ENCODE measurements at regions not wholly inside any gene's neighbourhood (a gene's known extent, or its start where the extent isn't known, plus 50 kb on each side); places are given as distances from the start of the nearest gene placed in this dataset.

DNA sequence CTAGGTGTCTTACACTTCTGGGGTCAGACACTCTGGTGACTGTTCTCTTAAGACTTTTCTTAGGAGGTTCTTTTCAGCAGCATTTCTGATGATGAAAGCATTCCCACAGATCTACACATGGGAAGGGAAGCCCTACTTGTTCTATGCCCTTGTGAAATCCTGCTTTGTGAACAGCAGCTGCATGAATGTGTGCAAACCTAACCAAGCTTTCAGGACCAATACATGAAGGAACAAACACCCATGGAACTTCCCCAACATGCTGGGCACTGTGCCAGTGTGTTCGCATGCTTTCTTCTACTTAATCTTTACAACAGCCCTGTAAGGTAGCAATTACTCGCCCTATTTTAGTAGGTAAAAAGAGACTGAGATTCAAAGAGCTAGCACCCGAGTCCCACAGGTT, 439.9 kb upstream of the KLF4 start:
- H3K27me3 ChIP-seq (ENCODE audit: control insufficient read depth, insufficient read depth, low read length), result no peaks in the 10 kb centered on the region
- no peak overlapping the region for H3K4me2 ChIP-seq (ENCODE audit: low read length)
- no peaks in the 10 kb centered on the region for H3K36me3 ChIP-seq (ENCODE audit: insufficient read depth, low read length)
- peaks cover 16% of the 10 kb centered on the region for H3K4me1 ChIP-seq (ENCODE audit: control insufficient read depth, insufficient read depth, low read length)
- H3K9ac ChIP-seq (ENCODE audit: low read depth, low read length), result no peak overlapping the region
- no peak overlapping the region for H3K4me3 ChIP-seq (ENCODE audit: low read length)
- H3K9me3 ChIP-seq (replicated peaks; ENCODE audit: low read length), result no peaks in the 10 kb centered on the region

DNA sequence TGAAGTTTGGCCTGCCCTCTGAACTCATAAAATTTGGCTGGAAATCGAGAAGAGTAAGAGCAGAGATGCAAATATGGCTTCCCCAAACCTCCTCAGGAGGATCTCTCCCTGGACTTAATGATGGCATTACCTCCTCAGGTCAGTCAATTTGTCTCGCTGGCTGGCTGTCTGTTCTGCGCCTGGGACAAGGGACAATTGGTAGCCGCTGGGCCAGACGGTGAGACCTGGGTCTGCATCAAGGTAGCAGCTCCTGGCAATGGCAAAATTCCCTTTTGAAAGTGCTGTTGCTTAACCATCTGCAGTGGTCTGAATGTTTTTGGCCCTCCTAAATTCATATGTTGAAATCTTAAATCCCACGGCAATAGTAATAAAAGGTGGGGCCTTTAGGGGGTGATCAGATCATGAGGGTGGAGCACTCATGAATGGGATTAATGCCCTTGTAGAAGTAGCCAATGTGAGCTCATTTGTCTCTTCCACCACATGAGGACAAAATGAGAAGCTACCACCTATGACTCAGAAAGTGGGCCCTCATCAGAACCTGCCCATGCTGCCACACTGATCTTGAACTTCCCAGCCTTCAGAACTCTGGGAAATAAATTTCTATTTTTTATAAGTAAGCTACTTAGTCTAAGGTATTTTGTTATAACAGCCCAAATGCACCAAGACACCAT, 439.3 kb upstream of the KLF4 start:
- Histone ChIP-seq H3K4me3 (ENCODE audit: low read length) (no peak overlapping the region), H3K4me1 (ENCODE audit: control insufficient read depth, insufficient read depth, low read length) (peaks cover 16% of the 10 kb centered on the region), H3K9me3 (replicated peaks; ENCODE audit: low read length) (no peaks in the 10 kb centered on the region), H3K27me3 (ENCODE audit: control insufficient read depth, insufficient read depth, low read length) (no peaks in the 10 kb centered on the region), H3K36me3 (ENCODE audit: insufficient read depth, low read length) (no peaks in the 10 kb centered on the region), H3K4me2 (ENCODE audit: low read length) (no peak overlapping the region), H3K9ac (ENCODE audit: low read depth, low read length) (no peak overlapping the region)

DNA sequence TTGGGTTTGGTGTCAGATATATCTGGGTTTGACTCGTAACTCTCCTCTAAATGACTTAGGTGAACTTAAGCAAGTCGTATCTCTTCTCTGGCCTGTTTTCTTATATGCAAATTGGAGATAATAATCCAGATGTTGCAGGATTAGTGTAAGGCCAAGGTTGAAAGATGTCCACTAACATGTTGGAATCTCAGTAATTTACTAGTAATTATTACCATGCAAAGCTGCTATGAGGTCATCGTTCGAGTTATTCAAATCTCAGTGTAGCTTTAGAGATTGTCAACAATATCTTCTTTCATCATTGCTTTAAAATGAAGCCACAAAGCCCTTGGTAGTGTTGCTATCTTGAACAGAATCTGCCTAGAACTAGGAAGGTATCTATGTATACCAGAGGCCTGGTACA, 437.7 kb upstream of the KLF4 start:
- Histone ChIP-seq H3K4me1 (ENCODE audit: control insufficient read depth, insufficient read depth, low read length) (peaks cover 2% of the 10 kb centered on the region), H3K9ac (ENCODE audit: low read depth, low read length) (no peak overlapping the region), H3K27me3 (ENCODE audit: control insufficient read depth, insufficient read depth, low read length) (no peaks in the 10 kb centered on the region), H3K4me2 (ENCODE audit: low read length) (no peak overlapping the region), H3K4me3 (ENCODE audit: low read length) (no peak overlapping the region), H3K36me3 (ENCODE audit: insufficient read depth, low read length) (no peaks in the 10 kb centered on the region), H3K9me3 (replicated peaks; ENCODE audit: low read length) (no peaks in the 10 kb centered on the region)

DNA sequence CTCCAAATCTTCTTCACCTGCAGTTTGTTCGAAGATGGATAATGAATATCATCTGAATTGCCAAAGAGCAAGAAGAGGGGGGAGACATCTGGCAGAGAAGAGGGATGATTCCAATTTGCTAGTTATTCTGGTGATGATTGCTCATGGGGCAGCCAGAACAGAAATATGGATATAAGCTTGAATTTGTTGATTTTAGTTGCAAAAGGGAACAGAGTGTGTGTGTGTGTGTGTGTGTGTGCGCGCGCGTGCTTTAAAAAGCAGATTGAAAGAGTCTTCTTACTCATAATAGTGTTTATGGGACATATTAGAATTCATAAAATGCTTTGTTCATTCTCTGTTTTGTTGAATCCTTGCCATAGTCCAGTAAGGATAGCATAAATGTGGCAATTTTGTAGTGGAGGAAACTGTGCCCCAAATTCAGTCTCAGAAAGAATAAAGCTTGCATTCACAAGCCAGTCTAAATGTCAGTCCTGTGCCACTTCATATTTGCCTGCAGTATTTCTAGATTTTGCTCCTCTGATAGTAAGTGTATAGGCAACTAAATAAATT, 436.3 kb upstream of the KLF4 start:
- Histone ChIP-seq H3K9ac (ENCODE audit: low read depth, low read length) (no peak overlapping the region), H3K4me1 (ENCODE audit: control insufficient read depth, insufficient read depth, low read length) (no peaks in the 10 kb centered on the region), H3K27me3 (ENCODE audit: control insufficient read depth, insufficient read depth, low read length) (no peaks in the 10 kb centered on the region), H3K4me2 (ENCODE audit: low read length) (no peak overlapping the region), H3K4me3 (ENCODE audit: low read length) (no peak overlapping the region), H3K9me3 (replicated peaks; ENCODE audit: low read length) (no peaks in the 10 kb centered on the region), H3K36me3 (ENCODE audit: insufficient read depth, low read length) (no peaks in the 10 kb centered on the region)

DNA sequence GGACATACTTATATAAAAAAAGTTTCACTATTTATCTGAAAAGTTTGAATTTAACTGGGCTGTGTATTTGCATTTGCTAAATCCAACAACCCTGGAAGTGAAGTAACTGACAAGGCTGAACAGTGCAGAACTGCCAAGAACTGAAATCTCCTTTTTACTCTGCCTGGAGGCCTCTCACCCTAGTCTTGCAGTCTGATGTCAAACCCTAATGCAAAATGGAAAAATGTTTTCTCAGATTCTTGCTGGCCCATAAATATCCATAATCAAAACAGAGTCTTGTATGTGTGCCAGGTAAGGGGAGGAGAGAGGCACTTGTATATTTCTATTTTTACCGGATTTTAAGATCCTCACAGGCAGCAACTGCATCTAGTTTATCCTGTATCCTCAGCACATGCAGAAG, 432.7 kb upstream of the KLF4 start:
- no peak overlapping the region for H3K4me2 ChIP-seq (ENCODE audit: low read length)
- H3K4me3 ChIP-seq (ENCODE audit: low read length), result no peak overlapping the region
- H3K9me3 ChIP-seq (replicated peaks; ENCODE audit: low read length), result no peaks in the 10 kb centered on the region
- no peaks in the 10 kb centered on the region for H3K27me3 ChIP-seq (ENCODE audit: control insufficient read depth, insufficient read depth, low read length)
- no peaks in the 10 kb centered on the region for H3K36me3 ChIP-seq (ENCODE audit: insufficient read depth, low read length)
- no peaks in the 10 kb centered on the region for H3K4me1 ChIP-seq (ENCODE audit: control insufficient read depth, insufficient read depth, low read length)
- H3K9ac ChIP-seq (ENCODE audit: low read depth, low read length), result no peak overlapping the region

DNA sequence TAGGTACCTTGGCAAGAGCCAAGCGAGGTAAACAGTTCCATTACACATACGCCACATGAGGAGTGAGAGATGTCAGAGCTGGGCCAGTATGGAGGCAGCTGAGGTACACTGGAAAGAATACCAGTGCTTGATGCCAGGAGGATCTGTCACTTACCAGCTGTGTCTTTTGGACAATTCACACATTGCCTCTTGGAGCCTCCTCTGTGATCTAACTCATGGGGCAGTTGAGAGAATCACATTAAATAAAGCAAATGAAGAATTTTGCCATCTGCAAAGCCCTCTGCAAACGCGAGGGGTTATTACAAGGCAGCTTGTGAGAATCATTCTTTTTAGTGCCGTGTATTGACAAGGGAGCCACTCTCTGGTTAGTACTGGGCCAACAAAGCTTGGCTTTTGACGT, 429.7 kb upstream of the KLF4 start:
- Histone ChIP-seq H3K27me3 (ENCODE audit: control insufficient read depth, insufficient read depth, low read length) (no peaks in the 10 kb centered on the region), H3K4me1 (ENCODE audit: control insufficient read depth, insufficient read depth, low read length) (no peaks in the 10 kb centered on the region), H3K4me2 (ENCODE audit: low read length) (no peak overlapping the region), H3K4me3 (ENCODE audit: low read length) (no peak overlapping the region), H3K9me3 (replicated peaks; ENCODE audit: low read length) (no peaks in the 10 kb centered on the region), H3K9ac (ENCODE audit: low read depth, low read length) (no peak overlapping the region), H3K36me3 (ENCODE audit: insufficient read depth, low read length) (no peaks in the 10 kb centered on the region)

DNA sequence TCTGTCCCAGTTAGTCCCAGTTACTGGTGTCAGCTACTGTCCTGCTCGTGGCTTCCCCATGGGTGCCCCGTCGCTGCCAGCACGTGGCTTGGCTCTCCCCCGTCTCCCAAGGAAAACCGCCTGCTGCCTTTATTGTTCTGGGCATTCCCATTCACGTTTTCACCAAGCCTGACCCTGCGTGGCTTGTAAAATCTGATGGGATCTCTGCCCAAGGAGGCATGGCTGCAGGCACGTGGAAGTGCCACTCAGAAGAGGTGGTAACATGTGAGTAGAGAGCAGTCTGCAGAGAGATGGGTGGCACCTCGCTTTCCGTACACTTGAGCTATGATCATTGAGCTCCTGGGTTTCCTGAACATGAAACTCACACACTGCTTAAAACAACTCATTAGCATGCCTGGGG, 429.2 kb upstream of the KLF4 start:
- Histone ChIP-seq H3K9ac (ENCODE audit: low read depth, low read length) (no peak overlapping the region), H3K9me3 (replicated peaks; ENCODE audit: low read length) (no peaks in the 10 kb centered on the region), H3K36me3 (ENCODE audit: insufficient read depth, low read length) (no peaks in the 10 kb centered on the region), H3K4me1 (ENCODE audit: control insufficient read depth, insufficient read depth, low read length) (no peaks in the 10 kb centered on the region), H3K27me3 (ENCODE audit: control insufficient read depth, insufficient read depth, low read length) (no peaks in the 10 kb centered on the region), H3K4me3 (ENCODE audit: low read length) (no peak overlapping the region), H3K4me2 (ENCODE audit: low read length) (no peak overlapping the region)

DNA sequence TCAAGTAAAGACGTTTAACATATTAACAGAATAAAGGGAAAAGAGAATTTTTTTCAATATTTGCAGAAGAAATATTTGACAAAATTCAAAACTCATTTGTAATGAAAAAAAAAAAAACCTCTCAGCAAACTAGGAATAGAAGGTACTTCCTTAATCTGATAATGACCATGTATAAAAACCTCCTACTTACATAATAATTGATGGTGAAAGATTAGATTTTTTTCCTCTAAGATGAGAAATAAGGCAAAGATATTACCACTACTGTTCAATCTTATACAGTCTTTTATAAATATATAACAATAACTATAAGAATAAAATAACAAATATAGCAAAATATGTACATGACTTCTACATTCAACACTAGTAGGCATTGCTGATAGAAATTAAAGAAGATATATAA, 424.6 kb upstream of the KLF4 start:
- Histone ChIP-seq H3K9me3 (replicated peaks; ENCODE audit: low read length) (no peaks in the 10 kb centered on the region), H3K36me3 (ENCODE audit: insufficient read depth, low read length) (no peaks in the 10 kb centered on the region), H3K4me2 (ENCODE audit: low read length) (no peak overlapping the region), H3K27me3 (ENCODE audit: control insufficient read depth, insufficient read depth, low read length) (no peaks in the 10 kb centered on the region), H3K4me3 (ENCODE audit: low read length) (no peak overlapping the region), H3K9ac (ENCODE audit: low read depth, low read length) (no peak overlapping the region), H3K4me1 (ENCODE audit: control insufficient read depth, insufficient read depth, low read length) (no peaks in the 10 kb centered on the region)

DNA sequence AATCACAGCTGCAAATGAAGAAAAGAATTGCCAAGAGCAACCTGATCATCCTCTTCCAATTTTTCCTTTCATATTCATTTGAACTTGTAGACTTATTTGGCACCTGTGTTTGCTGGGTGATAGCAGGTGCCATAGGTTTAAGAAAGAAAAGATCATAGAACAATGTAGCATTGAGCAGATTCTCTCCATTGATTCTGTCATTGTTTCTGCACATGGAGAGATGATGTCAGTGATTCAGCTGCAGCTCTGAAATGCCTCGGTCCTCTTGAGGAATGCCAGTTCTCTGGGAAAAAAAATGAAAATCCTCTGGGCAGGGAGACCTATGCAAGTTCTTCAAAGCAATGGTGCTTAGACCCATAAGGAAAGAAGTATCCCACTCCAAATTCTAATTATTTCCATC, 418.1 kb upstream of the KLF4 start:
- Histone ChIP-seq H3K36me3 (ENCODE audit: insufficient read depth, low read length) (no peaks in the 10 kb centered on the region), H3K4me3 (ENCODE audit: low read length) (no peak overlapping the region)

DNA sequence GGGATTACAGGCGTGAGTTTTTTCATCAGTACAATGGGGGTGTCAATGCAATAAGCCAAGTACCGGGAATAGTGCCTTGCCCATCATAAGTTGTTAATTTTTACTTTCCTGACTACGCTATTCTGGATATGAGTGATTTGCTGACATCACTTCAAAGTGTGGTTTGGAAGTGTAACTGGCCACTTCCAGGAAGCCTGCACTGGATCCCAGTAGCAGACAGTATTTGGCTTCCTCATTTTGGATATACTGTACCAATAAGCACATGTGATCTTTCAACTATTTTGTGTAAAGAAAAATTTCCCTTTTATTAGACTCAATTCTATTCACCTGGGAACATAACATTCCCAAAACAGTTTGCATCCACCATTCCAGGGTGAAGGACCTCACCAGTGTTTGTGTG, 417.7 kb upstream of the KLF4 start:
- Histone ChIP-seq H3K27me3 (ENCODE audit: control insufficient read depth, insufficient read depth, low read length) (no peaks in the 10 kb centered on the region), H3K9ac (ENCODE audit: low read depth, low read length) (no peak overlapping the region), H3K4me2 (ENCODE audit: low read length) (no peak overlapping the region), H3K9me3 (replicated peaks; ENCODE audit: low read length) (no peaks in the 10 kb centered on the region), H3K4me1 (ENCODE audit: control insufficient read depth, insufficient read depth, low read length) (no peaks in the 10 kb centered on the region), H3K4me3 (ENCODE audit: low read length) (no peak overlapping the region), H3K36me3 (ENCODE audit: insufficient read depth, low read length) (no peaks in the 10 kb centered on the region)

More for the DNA sequence above, 418.1 kb upstream of the KLF4 start:
- Histone ChIP-seq H3K9me3 (replicated peaks; ENCODE audit: low read length) (no peaks in the 10 kb centered on the region), H3K4me1 (ENCODE audit: control insufficient read depth, insufficient read depth, low read length) (no peaks in the 10 kb centered on the region), H3K4me2 (ENCODE audit: low read length) (no peak overlapping the region), H3K27me3 (ENCODE audit: control insufficient read depth, insufficient read depth, low read length) (no peaks in the 10 kb centered on the region), H3K9ac (ENCODE audit: low read depth, low read length) (no peak overlapping the region)

DNA sequence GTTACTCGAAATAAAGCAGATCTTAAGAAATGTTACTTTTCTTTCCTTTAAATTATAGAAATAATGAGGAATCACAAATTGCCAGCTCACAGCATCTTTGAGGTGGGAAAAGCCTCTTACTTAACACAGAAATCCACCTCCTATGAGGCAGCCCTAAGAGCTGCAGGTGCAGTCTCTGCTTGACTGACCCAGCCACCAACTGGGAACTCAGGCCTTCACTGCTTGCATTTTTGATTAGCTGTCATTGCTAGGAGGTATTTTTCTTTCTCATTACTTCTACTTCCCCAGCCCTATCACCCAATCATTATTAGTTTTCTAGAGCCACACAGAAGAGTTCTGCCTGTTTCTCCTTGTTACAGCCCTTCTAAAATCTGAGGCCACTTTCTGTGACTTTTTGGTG, 416.5 kb upstream of the KLF4 start:
- H3K9me3 ChIP-seq (replicated peaks; ENCODE audit: low read length), result no peaks in the 10 kb centered on the region
- no peak overlapping the region for H3K4me2 ChIP-seq (ENCODE audit: low read length)
- no peak overlapping the region for H3K4me3 ChIP-seq (ENCODE audit: low read length)
- H3K4me1 ChIP-seq (ENCODE audit: control insufficient read depth, insufficient read depth, low read length), result no peaks in the 10 kb centered on the region
- no peaks in the 10 kb centered on the region for H3K36me3 ChIP-seq (ENCODE audit: insufficient read depth, low read length)
- no peak overlapping the region for H3K9ac ChIP-seq (ENCODE audit: low read depth, low read length)
- no peaks in the 10 kb centered on the region for H3K27me3 ChIP-seq (ENCODE audit: control insufficient read depth, insufficient read depth, low read length)

DNA sequence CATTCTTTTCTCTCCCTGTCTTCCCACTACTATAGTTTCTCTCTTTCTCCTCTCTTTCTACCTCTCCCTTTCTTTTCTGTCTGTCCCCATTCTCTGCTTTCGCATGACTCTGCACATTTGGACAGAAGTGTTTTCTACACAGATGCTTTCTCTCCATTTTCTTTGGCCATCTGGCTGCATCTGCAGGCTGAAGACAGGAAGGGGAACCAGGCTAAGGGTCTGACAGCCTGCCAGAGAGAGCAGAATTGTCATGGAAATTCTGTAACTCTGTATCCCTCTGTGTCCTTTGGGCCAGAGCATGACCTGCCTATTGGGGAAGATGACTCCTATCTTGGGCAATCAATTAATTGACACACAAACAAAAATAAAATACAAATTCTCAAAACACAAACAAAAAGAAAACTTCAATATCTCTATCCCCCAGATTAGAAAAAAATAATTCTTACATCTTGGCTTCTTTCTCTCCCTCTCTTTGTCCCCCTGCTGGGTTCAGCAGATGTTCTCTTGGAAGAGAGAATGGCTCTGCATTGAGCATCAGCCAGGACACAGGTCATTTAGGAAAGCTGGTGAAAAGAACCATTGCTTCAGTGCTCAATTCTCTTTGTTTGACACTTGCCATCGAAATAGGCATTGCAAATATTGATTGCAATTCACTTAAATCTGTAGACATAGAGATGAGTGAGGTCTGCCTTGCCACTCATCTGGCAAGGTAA, 415.9 kb upstream of the KLF4 start:
- Histone ChIP-seq H3K4me3 (ENCODE audit: low read length) (no peak overlapping the region), H3K9me3 (replicated peaks; ENCODE audit: low read length) (no peaks in the 10 kb centered on the region), H3K4me1 (ENCODE audit: control insufficient read depth, insufficient read depth, low read length) (no peaks in the 10 kb centered on the region), H3K36me3 (ENCODE audit: insufficient read depth, low read length) (no peaks in the 10 kb centered on the region), H3K4me2 (ENCODE audit: low read length) (no peak overlapping the region), H3K27me3 (ENCODE audit: control insufficient read depth, insufficient read depth, low read length) (no peaks in the 10 kb centered on the region), H3K9ac (ENCODE audit: low read depth, low read length) (no peak overlapping the region)
